Loucy (cell line): ENCODE measurements at regions not wholly inside any gene's neighbourhood (a gene's known extent, or its start where the extent isn't known, plus 50 kb on each side); places are given as distances from the start of the nearest gene placed in this dataset.

Experiments used
- H2AFZ ChIP-seq: fragments of 200-600 bp; sonication (generic); 2 replicates; pipeline ENCODE4 v1.6.0; 2016; ENCODE audit warnings: antibody characterized with exemption, mild to moderate bottlenecking, low read length, moderate library complexity
- H3F3A ChIP-seq: fragments of 200-600 bp; 2 replicates; pipeline ENCODE4 v1.6.0; 2016; ENCODE audit warnings: antibody characterized with exemption, low read depth, mild to moderate bottlenecking
- H3K27me3 ChIP-seq: fragments of 200-600 bp; sonication (generic); 2 replicates; pipeline ENCODE4 v1.6.1; 2014; ENCODE audit warnings: low read length, mild to moderate bottlenecking; ENCODE audit not compliant: insufficient read depth, poor library complexity, severe bottlenecking
- H3K36me3 ChIP-seq: fragments of 200-600 bp; sonication (generic); 2 replicates; pipeline ENCODE4 v1.6.1; 2016; ENCODE audit warnings: low read length; ENCODE audit not compliant: insufficient read depth
- H3K4me1 ChIP-seq: fragments of 200-600 bp; sonication (generic); 2 replicates; pipeline ENCODE4 v1.5.1; 2014; ENCODE audit warnings: low read length, mild to moderate bottlenecking; ENCODE audit not compliant: insufficient read depth, poor library complexity, severe bottlenecking
- H3K4me2 ChIP-seq: fragments of 200-600 bp; sonication (generic); 2 replicates; pipeline ENCODE4 v1.6.0; 2014; ENCODE audit warnings: antibody characterized with exemption, low read length, low read depth, mild to moderate bottlenecking; ENCODE audit not compliant: poor library complexity, severe bottlenecking
- H3K4me3 ChIP-seq: fragments of 200-600 bp; sonication (generic); 2 replicates; pipeline ENCODE4 v1.5.1; 2014; ENCODE audit warnings: low read length, mild to moderate bottlenecking, mixed read lengths; ENCODE audit not compliant: poor library complexity, severe bottlenecking
- H3K79me2 ChIP-seq: fragments of 200-600 bp; sonication (generic); 2 replicates; pipeline ENCODE4 v1.6.1; 2014; ENCODE audit warnings: low read length; ENCODE audit not compliant: insufficient read depth
- H3K9ac ChIP-seq: fragments of 200-600 bp; sonication (generic); 2 replicates; pipeline ENCODE4 v1.6.0; 2014; ENCODE audit warnings: mild to moderate bottlenecking, low read depth, low read length, moderate library complexity; ENCODE audit not compliant: poor library complexity, severe bottlenecking
- H3K9me2 ChIP-seq: fragments of 200-600 bp; sonication (generic); replicated peaks from 2 replicates; pipeline ENCODE4 v1.6.1; 2016; ENCODE audit warnings: low read depth, low read length, mixed read lengths
- H3K9me3 ChIP-seq: fragments of 200-600 bp; sonication (generic); 2 replicates; pipeline ENCODE4 v1.6.1; 2014; ENCODE audit warnings: mild to moderate bottlenecking, antibody characterized with exemption, low read length, low read depth; ENCODE audit not compliant: insufficient read depth
- H4K20me1 ChIP-seq: fragments of 200-600 bp; sonication (generic); 2 replicates; pipeline ENCODE4 v1.6.0; 2014; ENCODE audit warnings: antibody characterized with exemption, low read length, mild to moderate bottlenecking; ENCODE audit not compliant: insufficient read depth, poor library complexity, severe bottlenecking
- EZH2phosphoT487 ChIP-seq: fragments of 200-600 bp; IDR thresholded peaks from 2 replicates; pipeline ENCODE4 v1.6.1; 2018; ENCODE audit warnings: antibody characterized with exemption, mild to moderate bottlenecking, moderate library complexity, borderline replicate concordance
- TF ChIP-seq, protein P1 (sequence below): fragments of 200-600 bp; sonication (generic); conservative IDR thresholded peaks from 2 replicates; pipeline ENCODE4 v1.5.1; 2014; ENCODE audit warnings: mild to moderate bottlenecking, antibody characterized with exemption, low read length

DNA sequence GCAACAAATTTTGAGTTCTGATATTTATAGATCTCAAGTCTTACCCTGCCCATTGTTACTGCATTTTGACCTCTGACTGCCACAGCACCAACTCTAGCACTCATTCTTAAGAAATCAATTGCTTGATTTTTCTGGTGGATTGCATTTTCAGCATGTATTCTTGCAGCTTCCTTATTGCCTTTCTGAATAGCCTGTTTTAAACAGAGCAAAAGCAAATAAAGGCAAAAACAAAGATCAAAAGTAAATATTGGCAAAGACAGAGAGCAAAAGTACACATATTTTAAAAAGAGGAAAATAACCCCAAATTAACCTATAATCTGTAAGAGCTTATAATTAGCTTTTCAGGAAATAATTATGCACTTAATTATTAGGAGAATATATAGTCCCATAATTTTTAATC, 129.4 kb upstream of the TENT5D start:
- no peak overlapping the region for H3K4me2 ChIP-seq
- H3K9me2 ChIP-seq = no peaks in the 10 kb centered on the region

DNA sequence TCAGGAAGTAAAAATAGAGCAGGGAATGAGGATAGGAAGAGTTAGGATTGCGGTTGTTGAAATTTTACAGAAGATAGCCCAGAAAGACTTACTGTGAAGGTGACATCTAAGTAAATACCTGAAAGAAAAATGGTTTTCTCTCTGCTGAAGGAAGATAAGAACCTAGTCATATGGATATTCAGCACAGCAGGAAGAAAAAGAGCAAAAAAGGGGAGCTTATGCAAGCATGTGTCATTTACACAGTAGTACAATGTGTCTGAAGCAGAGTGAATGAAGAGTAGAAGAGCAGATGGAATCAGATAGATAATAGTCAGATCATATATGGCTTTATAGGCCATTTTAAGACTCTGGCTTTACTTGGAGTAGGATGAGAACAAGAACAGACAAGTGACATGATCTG, 126.9 kb upstream of the TENT5D start:
- Histone ChIP-seq H3K36me3 (no peaks in the 10 kb centered on the region), H3K4me1 (no peaks in the 10 kb centered on the region), H3K9me2 (no peaks in the 10 kb centered on the region), H4K20me1 (no peaks in the 10 kb centered on the region), H3K27me3 (no peaks in the 10 kb centered on the region), H2AFZ (no peak overlapping the region), H3K79me2 (no peaks in the 10 kb centered on the region), H3K9ac (no peak overlapping the region), H3K4me3 (no peak overlapping the region), H3K9me3 (no peaks in the 10 kb centered on the region), H3F3A (no peaks in the 10 kb centered on the region), H3K4me2 (no peak overlapping the region)
- TF ChIP-seq, protein P1, sequence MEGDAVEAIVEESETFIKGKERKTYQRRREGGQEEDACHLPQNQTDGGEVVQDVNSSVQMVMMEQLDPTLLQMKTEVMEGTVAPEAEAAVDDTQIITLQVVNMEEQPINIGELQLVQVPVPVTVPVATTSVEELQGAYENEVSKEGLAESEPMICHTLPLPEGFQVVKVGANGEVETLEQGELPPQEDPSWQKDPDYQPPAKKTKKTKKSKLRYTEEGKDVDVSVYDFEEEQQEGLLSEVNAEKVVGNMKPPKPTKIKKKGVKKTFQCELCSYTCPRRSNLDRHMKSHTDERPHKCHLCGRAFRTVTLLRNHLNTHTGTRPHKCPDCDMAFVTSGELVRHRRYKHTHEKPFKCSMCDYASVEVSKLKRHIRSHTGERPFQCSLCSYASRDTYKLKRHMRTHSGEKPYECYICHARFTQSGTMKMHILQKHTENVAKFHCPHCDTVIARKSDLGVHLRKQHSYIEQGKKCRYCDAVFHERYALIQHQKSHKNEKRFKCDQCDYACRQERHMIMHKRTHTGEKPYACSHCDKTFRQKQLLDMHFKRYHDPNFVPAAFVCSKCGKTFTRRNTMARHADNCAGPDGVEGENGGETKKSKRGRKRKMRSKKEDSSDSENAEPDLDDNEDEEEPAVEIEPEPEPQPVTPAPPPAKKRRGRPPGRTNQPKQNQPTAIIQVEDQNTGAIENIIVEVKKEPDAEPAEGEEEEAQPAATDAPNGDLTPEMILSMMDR = no peak
- no peak for TF ChIP-seq EZH2phosphoT487

More for the DNA sequence above, 129.4 kb upstream of the TENT5D start:
- H3K4me3 ChIP-seq = no peak overlapping the region
- no peak overlapping the region for H2AFZ ChIP-seq
- no peaks in the 10 kb centered on the region for H3K36me3 ChIP-seq
- H3K9ac ChIP-seq = no peak overlapping the region
- TF ChIP-seq, protein P1 = no peak
- TF ChIP-seq EZH2phosphoT487 = no peak
- no peaks in the 10 kb centered on the region for H3K4me1 ChIP-seq
- H3K79me2 ChIP-seq = no peaks in the 10 kb centered on the region
- no peaks in the 10 kb centered on the region for H4K20me1 ChIP-seq
- no peaks in the 10 kb centered on the region for H3K27me3 ChIP-seq
- no peaks in the 10 kb centered on the region for H3F3A ChIP-seq
- no peaks in the 10 kb centered on the region for H3K9me3 ChIP-seq

DNA sequence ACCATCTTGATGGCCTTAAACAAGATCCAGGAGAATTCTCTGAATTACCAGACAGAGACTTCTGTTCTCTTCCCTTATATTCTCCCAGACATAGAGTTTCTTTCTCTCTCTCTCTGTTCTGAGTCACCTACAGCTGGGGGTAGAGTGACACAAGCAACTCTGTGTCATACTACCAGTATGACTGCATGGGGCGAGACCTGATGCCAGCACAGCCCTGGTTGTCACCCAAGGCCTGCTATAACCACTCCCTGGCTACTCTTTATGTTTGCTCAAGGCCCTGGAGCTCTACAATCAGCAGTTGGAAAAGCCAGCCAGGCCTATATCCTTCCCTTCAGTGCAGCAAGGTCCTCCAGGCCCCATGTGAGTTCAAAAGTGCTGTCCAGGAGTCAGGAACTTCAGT, 114.2 kb upstream of the TENT5D start:
- Histone ChIP-seq H3K4me3 (no peak overlapping the region), H2AFZ (no peak overlapping the region), H3K36me3 (no peaks in the 10 kb centered on the region), H3K4me1 (no peaks in the 10 kb centered on the region), H4K20me1 (no peaks in the 10 kb centered on the region), H3K9me2 (no peaks in the 10 kb centered on the region), H3K27me3 (no peaks in the 10 kb centered on the region), H3K79me2 (no peaks in the 10 kb centered on the region), H3K9me3 (no peaks in the 10 kb centered on the region), H3F3A (no peaks in the 10 kb centered on the region), H3K4me2 (no peak overlapping the region), H3K9ac (no peak overlapping the region)
- TF ChIP-seq, protein P1 = no peak
